ENCODE measurements at regions not wholly inside any gene's neighbourhood (a gene's known extent, or its start where the extent isn't known, plus 50 kb on each side); places are given as distances from the start of the nearest gene placed in this dataset.

DNA sequence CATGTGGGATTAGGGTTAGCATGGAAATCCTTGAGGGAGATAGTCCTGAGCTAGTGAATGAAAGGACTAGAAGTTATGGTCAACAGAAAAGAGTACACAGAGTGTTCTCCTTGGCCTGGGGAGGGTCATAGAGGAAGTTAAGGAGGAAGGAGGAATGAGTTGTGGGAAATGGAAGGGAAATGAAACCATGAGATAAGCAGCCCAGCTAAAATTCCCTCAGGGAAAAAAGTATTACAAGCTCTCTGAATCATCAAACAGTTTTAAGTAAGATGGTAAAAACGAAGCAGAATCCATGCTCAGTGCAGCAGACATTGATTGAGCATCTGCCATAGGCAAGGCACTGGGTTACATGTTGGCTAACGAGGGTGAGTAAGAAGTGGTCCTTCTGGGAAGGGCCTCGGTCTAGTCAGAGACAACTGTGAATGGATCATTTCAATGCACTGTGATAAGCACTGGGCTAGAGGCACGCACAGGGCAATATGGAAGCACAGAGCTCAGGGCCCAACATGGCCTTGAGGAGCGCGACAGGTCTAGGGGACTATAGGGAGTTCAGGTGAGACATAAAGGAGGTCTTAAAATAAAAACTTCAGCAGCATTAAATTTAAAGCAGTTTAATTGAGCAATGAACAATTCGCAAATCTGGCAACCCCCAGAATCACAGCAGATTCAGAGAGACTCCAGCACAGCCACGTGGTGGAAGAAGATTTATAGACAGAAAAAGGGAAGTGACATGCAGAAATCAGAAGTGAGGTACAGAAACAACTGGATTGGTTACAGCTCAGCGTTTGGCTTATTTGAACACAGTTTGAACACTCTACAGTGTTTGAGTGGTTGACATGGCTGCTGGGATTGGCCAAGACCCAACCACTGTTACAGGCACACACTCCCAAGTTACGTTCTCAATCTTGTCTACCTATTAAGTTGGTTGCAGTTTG, 219.5 kb downstream of the HLX start:
- H2AFZ ChIP-seq (ENCODE audit: low read length), result no peak overlapping the region
- TF ChIP-seq, protein P1, sequence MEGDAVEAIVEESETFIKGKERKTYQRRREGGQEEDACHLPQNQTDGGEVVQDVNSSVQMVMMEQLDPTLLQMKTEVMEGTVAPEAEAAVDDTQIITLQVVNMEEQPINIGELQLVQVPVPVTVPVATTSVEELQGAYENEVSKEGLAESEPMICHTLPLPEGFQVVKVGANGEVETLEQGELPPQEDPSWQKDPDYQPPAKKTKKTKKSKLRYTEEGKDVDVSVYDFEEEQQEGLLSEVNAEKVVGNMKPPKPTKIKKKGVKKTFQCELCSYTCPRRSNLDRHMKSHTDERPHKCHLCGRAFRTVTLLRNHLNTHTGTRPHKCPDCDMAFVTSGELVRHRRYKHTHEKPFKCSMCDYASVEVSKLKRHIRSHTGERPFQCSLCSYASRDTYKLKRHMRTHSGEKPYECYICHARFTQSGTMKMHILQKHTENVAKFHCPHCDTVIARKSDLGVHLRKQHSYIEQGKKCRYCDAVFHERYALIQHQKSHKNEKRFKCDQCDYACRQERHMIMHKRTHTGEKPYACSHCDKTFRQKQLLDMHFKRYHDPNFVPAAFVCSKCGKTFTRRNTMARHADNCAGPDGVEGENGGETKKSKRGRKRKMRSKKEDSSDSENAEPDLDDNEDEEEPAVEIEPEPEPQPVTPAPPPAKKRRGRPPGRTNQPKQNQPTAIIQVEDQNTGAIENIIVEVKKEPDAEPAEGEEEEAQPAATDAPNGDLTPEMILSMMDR (conservative IDR thresholded peaks at IDR 0.05 in 1 of 2, IDR thresholded peaks at IDR 0.05 in 1 of 2; ENCODE audit: low read depth in 1 of 2, low read length in 2 of 2), result no peak
- TF ChIP-seq EZH2 (IDR thresholded peaks at IDR 0.05; ENCODE audit: low read length, missing control alignments), result no peak
- H4K20me1 ChIP-seq (ENCODE audit: control insufficient read depth, extremely low read depth, insufficient read depth, low read length), result no peaks in the 10 kb centered on the region
- H3K4me1 ChIP-seq (ENCODE audit: control insufficient read depth, extremely low read depth, insufficient read depth, low read length), result peaks cover 28% of the 10 kb centered on the region
- no peaks in the 10 kb centered on the region for H3K36me3 ChIP-seq (ENCODE audit: control insufficient read depth, insufficient read depth, low read length)
- H3K27ac ChIP-seq (ENCODE audit: insufficient read depth, low read length), result peak overlapping the region; percentile 76
- H3K9ac ChIP-seq (ENCODE audit: insufficient read depth, low read length), result peak overlapping the region; percentile 37
- no peaks in the 10 kb centered on the region for H3K9me3 ChIP-seq (ENCODE audit: control insufficient read depth, insufficient read depth, low read depth, low read length)
- H3K27me3 ChIP-seq (ENCODE audit: control insufficient read depth, insufficient read depth, low read length), result no peaks in the 10 kb centered on the region
- H3K79me2 ChIP-seq (ENCODE audit: control insufficient read depth, insufficient read depth, low read length), result no peaks in the 10 kb centered on the region
- DNase-seq (ENCODE audit: low read depth in 2 of 2), result peak; percentile 13 to 21
- H3K4me2 ChIP-seq (ENCODE audit: extremely low read depth, insufficient read depth, low read length), result no peak overlapping the region
- H3K4me3 ChIP-seq (replicated peaks in 1 of 4; ENCODE audit: control extremely low read depth in 1 of 4, insufficient read depth in 1 of 4, low read depth in 3 of 4, low read length in 4 of 4), result no peak overlapping the region

DNA sequence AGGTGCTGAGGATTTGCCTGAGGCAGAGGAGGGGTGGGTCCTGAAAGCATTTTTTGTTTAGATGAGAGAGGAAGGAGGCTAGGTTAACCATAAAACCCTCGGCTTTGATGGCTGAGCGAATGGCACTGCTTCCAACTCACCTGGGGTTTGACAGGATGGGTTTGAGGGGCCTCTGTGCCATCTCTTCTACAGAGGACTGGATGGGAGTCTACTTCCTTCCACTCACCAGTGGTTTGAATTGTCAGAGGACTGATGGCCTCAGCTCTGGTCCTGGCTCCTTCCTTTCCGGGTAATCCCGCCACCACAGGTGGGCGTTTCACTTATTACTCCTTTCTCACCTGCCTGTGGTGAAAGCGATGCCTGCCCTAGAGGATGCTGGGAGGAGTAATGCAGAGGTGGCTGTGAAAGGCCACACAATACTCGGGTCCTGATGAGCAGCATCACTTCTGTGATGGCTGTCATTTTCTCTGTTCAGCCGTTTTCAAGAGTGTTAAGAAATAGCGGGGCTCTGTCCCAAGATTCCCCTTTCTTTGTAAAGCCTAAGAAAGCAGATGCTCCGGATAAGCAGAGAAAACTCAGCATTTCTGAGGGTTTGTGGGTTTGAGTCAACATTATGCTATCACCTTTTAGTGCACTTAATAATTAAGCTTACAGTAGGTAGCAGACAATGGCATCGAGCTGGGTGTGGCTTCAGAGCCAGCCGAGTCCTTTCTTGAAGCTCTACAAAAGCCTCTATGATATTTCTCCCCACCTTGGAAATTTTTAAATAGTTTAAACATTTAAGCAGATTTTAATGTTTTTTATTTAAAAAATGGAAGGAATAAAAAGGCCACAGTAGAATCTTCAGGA, 220.7 kb downstream of the HLX start:
- Histone ChIP-seq H3K27ac (ENCODE audit: insufficient read depth, low read length) (peak overlapping the region; percentile 1), H3K4me2 (ENCODE audit: extremely low read depth, insufficient read depth, low read length) (no peak overlapping the region), H3K79me2 (ENCODE audit: control insufficient read depth, insufficient read depth, low read length) (no peaks in the 10 kb centered on the region)

More for the DNA sequence above, 220.7 kb downstream of the HLX start:
- no peak overlapping the region for H3K9ac ChIP-seq (ENCODE audit: insufficient read depth, low read length)
- no peak overlapping the region for H2AFZ ChIP-seq (ENCODE audit: low read length)
- H3K9me3 ChIP-seq (ENCODE audit: control insufficient read depth, insufficient read depth, low read depth, low read length), result no peaks in the 10 kb centered on the region
- H3K4me1 ChIP-seq (ENCODE audit: control insufficient read depth, extremely low read depth, insufficient read depth, low read length), result peaks cover 21% of the 10 kb centered on the region
- no peak for DNase-seq (ENCODE audit: low read depth in 2 of 2)
- TF ChIP-seq, protein P1 (conservative IDR thresholded peaks at IDR 0.05 in 1 of 2, IDR thresholded peaks at IDR 0.05 in 1 of 2; ENCODE audit: low read depth in 1 of 2, low read length in 2 of 2), result no peak
- no peak for TF ChIP-seq EZH2 (IDR thresholded peaks at IDR 0.05; ENCODE audit: low read length, missing control alignments)
- no peaks in the 10 kb centered on the region for H4K20me1 ChIP-seq (ENCODE audit: control insufficient read depth, extremely low read depth, insufficient read depth, low read length)
- H3K4me3 ChIP-seq (replicated peaks in 1 of 4; ENCODE audit: control extremely low read depth in 1 of 4, insufficient read depth in 1 of 4, low read depth in 3 of 4, low read length in 4 of 4), result no peak overlapping the region
- no peaks in the 10 kb centered on the region for H3K36me3 ChIP-seq (ENCODE audit: control insufficient read depth, insufficient read depth, low read length)
- H3K27me3 ChIP-seq (ENCODE audit: control insufficient read depth, insufficient read depth, low read length), result no peaks in the 10 kb centered on the region
